Fibroblast of villous mesenchyme (primary cell): ENCODE measurements at regions not wholly inside any gene's neighbourhood (a gene's known extent, or its start where the extent isn't known, plus 50 kb on each side); places are given as distances from the start of the nearest gene placed in this dataset.
"Not testable (repeated sequence)": the region's sequence is repeated elsewhere in the genome, so short reads cannot be mapped to it uniquely, and the experiment has no call there.

ENCODE experiments used
- DNase-seq: peaks from one replicate; pipeline ENCODE4 v3.0.0-alpha.2; 2010; ENCODE audit warnings: low read depth
- H3K4me3 ChIP-seq: 2 replicates; pipeline ENCODE4 v1.5.1; 2011; ENCODE audit warnings: low read depth, mild to moderate bottlenecking, low read length
- TF ChIP-seq, protein P1 (sequence below): IDR thresholded peaks from 2 replicates; pipeline ENCODE4 v1.5.1; 2012; ENCODE audit warnings: low read depth, mild to moderate bottlenecking, low read length; ENCODE audit not compliant: insufficient read depth

DNA sequence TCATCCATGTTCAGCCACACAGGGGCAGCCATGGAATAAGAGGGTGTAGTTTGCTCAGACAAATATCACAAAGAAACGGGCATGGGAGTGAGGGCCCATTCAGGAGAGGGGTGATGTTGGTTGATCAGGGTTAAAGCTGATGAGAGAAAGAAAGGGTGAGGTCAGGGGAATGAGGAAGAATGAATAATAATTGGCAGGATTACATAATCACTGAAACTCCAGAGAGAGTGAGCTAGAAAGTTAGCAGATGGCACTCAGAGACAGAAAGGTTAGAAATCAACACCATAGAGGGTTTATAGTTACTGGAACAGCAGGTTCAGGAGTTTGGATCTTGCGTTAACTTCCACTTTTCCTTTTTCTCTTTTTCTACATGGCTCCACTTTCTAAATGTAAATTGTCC is 113.9 kb downstream of the TAF11L14 start:
- TF ChIP-seq, protein P1, sequence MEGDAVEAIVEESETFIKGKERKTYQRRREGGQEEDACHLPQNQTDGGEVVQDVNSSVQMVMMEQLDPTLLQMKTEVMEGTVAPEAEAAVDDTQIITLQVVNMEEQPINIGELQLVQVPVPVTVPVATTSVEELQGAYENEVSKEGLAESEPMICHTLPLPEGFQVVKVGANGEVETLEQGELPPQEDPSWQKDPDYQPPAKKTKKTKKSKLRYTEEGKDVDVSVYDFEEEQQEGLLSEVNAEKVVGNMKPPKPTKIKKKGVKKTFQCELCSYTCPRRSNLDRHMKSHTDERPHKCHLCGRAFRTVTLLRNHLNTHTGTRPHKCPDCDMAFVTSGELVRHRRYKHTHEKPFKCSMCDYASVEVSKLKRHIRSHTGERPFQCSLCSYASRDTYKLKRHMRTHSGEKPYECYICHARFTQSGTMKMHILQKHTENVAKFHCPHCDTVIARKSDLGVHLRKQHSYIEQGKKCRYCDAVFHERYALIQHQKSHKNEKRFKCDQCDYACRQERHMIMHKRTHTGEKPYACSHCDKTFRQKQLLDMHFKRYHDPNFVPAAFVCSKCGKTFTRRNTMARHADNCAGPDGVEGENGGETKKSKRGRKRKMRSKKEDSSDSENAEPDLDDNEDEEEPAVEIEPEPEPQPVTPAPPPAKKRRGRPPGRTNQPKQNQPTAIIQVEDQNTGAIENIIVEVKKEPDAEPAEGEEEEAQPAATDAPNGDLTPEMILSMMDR, result no peak
- no peak overlapping the region for H3K4me3 ChIP-seq
- no peak for DNase-seq

GRCh38 chr5:17748941-17749340 is 114.7 kb downstream of the TAF11L14 start:
- DNase-seq, result no peak
- TF ChIP-seq, protein P1, result no peak
- no peak overlapping the region for H3K4me3 ChIP-seq

- DNase-seq, result not testable (repeated sequence)
Observed at GRCh38 chr5:17755406-17755805, 121.1 kb downstream of the TAF11L14 start.

GRCh38 chr5:17761326-17761725 is 127.1 kb downstream of the TAF11L14 start:
- no peak for DNase-seq
- no peak overlapping the region for H3K4me3 ChIP-seq
- TF ChIP-seq, protein P1, result no peak

More at GRCh38 chr5:17755406-17755805, 121.1 kb downstream of the TAF11L14 start:
- not testable (repeated sequence) for H3K4me3 ChIP-seq

DNA sequence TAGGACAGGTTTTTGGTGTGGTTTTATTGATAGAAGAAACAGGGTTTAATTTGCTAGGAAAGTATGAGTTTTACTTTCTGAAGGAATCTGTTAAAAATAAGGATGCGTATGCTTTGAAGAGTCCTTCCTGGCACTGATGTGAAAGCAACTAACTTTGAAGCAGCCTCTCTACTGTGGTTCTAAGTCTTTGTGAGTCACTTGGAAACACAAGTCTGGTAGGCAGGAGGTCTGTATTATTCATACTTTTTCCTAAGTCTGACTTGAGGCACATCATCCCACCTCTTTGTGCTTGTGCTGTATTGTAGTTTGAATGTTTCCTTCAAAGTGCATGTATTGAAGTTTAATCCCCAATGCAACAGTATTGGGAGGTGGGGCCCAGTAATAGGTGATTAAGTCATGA is 129.0 kb downstream of the TAF11L14 start:
- no peak overlapping the region for H3K4me3 ChIP-seq
- TF ChIP-seq, protein P1, result no peak
- DNase-seq, result no peak

DNA sequence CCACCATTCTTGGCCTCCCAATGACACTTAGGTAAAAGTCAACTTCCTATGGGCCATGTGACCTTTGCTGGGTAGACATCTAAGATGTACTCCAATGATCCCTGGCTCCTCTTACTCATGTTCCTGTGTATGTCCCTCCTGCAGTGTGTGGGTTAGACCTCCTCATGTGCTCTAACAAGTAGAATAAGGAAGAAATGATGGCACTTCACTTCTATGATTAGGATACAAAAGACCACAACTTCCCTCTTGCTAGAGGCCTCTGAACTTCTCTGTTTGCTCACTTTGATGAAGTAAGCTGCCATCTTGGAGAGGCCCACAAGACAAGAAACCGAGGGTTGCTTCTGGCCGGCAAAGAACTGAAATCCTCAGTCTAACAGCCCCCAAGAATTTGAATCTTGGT is 131.8 kb downstream of the TAF11L14 start:
- TF ChIP-seq, protein P1, result no peak
- no peak for DNase-seq
- no peak overlapping the region for H3K4me3 ChIP-seq

DNA sequence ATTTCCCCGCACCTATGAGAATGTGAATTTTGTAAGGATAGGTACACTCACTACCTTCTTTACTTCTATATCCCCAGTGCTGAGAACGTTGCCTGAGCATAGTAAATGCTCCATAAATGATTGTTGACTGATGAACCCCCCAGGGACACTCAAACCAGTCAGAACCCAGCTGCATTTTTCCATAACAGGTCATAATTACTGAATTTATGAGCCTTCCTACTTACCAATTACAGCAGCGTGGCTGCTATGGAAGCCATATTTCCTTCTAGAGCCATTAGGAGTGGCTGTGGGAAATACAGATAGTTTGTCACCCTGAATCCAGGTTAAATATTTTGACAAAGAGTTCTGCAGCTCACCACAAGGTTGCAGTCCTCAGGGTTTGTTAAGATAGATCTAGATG is 135.0 kb downstream of the TAF11L14 start:
- H3K4me3 ChIP-seq, result no peak overlapping the region
- no peak for DNase-seq
- TF ChIP-seq, protein P1, result no peak
